Duodenal mucosa (tissue), 2 donors: ENCODE measurements at regions not wholly inside any gene's neighbourhood (a gene's known extent, or its start where the extent isn't known, plus 50 kb on each side); places are given as distances from the start of the nearest gene placed in this dataset.

Experiments used
- H3K27ac ChIP-seq: one replicate; pipeline ENCODE4 v1.7.0; 2013; ENCODE audit warnings: low read depth, low read length
- H3K27me3 ChIP-seq, 2 donors: one replicate each; pipeline ENCODE4 v1.7.0; 2013; ENCODE audit warnings: low read length in 2 of 2, control low read depth in 1 of 2; ENCODE audit not compliant: insufficient read depth in 2 of 2, control insufficient read depth in 1 of 2
- H3K36me3 ChIP-seq, 2 donors: one replicate each; pipeline ENCODE4 v1.7.0; 2013; ENCODE audit warnings: low read length in 2 of 2, control low read depth in 1 of 2; ENCODE audit not compliant: insufficient read depth in 2 of 2, control insufficient read depth in 1 of 2
- H3K4me1 ChIP-seq, 2 donors: one replicate each; pipeline ENCODE4 v1.7.0; 2013; ENCODE audit warnings: low read length in 2 of 2, control low read depth in 1 of 2; ENCODE audit not compliant: insufficient read depth in 2 of 2, control insufficient read depth in 1 of 2
- H3K4me3 ChIP-seq, 2 donors: one replicate each; pipeline ENCODE4 v1.7.0; 2013; ENCODE audit warnings: low read length in 2 of 2, low read depth in 1 of 2
- H3K9ac ChIP-seq, 2 donors: one replicate each; pipeline ENCODE4 v1.7.0; 2013; ENCODE audit warnings: low read length in 2 of 2, low read depth in 1 of 2
- H3K9me3 ChIP-seq, 2 donors: one replicate each; pipeline ENCODE4 v1.7.0; 2013; ENCODE audit warnings: low read length in 2 of 2, control low read depth in 1 of 2; ENCODE audit not compliant: control insufficient read depth in 1 of 2

DNA sequence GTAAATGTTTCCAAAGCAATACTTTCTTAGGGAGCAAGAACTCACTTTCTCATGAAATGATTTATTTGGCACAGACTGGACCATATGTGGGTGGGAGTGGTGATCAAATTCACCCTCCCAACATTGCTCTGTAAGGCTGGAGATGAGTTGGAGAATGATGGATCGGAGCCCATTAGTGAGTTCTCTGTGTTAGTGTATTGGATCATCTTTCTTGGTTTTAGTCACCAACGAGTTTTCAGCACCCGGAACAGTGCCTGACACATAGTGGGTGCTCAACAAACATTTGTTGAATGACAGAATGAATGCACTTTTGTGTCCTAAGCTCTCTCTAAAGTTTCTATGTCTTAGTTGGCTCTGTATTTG lies 104.5 kb upstream of the FAM20A start:
- Histone ChIP-seq H3K4me3 (no peak overlapping the region), H3K27ac (no peak overlapping the region)

DNA sequence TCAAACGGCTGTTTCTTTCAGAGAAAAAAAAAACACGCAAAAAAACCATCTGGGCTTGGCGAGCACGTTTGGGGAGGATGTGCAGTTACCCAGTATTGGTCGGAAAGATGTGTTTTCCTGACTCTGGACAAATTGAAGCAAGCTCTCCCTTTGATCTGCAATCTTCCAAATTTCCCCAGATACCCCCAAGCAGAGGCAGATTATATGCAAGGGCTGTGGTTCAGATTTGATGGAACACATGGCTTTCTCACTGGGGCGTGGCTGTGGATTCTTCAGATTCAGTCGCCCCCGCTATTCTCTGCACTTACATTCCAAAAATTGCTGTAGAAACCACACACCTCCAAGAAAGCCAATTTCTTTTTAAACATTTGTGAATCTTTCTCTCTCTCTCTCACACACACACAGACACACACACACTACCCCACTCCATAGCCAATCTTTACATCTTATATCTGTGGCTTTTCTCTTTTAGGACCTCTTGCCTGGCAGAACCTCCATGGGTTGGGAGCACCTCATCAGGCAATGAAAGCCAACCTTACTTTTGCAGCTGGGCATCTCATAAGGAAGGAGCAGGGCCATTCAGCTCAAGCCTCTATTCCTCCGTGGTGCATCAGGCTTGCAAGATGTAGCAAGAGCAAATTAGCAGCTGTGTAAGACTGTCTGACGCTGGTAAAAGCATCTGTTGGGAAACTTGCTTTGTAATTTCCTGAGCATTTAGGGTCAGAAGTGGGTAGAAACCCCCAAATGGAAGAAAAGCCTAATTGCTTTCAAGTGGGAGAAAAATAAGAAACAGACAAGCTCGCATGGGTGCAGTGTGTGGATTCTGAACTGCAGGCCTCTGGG lies 103.9 kb upstream of the FAM20A start:
- Histone ChIP-seq H3K4me1 (peaks cover 4 to 6% of the 10 kb centered on the region in 2 donors), H3K9ac (no peak overlapping the region), H3K27me3 (no peaks in the 10 kb centered on the region), H3K27ac (no peak overlapping the region), H3K36me3 (no peaks in the 10 kb centered on the region), H3K4me3 (no peak overlapping the region), H3K9me3 (no peaks in the 10 kb centered on the region)

More for the DNA sequence above, 104.5 kb upstream of the FAM20A start:
- H3K9me3 ChIP-seq = no peaks in the 10 kb centered on the region
- no peaks in the 10 kb centered on the region for H3K36me3 ChIP-seq
- H3K4me1 ChIP-seq = peaks cover 4 to 6% of the 10 kb centered on the region in 2 donors
- H3K9ac ChIP-seq = no peak overlapping the region
- no peaks in the 10 kb centered on the region for H3K27me3 ChIP-seq

- H3K27me3 ChIP-seq = no peaks in the 10 kb centered on the region
- H3K27ac ChIP-seq = no peak overlapping the region
- H3K36me3 ChIP-seq = no peaks in the 10 kb centered on the region
- H3K9ac ChIP-seq = no peak overlapping the region
- peaks cover 4 to 6% of the 10 kb centered on the region in 2 donors for H3K4me1 ChIP-seq
- H3K4me3 ChIP-seq = no peak overlapping the region
- H3K9me3 ChIP-seq = no peaks in the 10 kb centered on the region
These were observed 99.9 kb upstream of the FAM20A start for GRCh38 chr17:68701046-68701445.

- Histone ChIP-seq H3K9ac (no peak overlapping the region), H3K27me3 (no peaks in the 10 kb centered on the region), H3K36me3 (no peaks in the 10 kb centered on the region), H3K27ac (no peak overlapping the region), H3K9me3 (no peaks in the 10 kb centered on the region), H3K4me1 (peaks cover 4 to 6% of the 10 kb centered on the region in 2 donors), H3K4me3 (no peak overlapping the region)
These were observed 99.3 kb upstream of the FAM20A start for GRCh38 chr17:68700421-68700820.

DNA sequence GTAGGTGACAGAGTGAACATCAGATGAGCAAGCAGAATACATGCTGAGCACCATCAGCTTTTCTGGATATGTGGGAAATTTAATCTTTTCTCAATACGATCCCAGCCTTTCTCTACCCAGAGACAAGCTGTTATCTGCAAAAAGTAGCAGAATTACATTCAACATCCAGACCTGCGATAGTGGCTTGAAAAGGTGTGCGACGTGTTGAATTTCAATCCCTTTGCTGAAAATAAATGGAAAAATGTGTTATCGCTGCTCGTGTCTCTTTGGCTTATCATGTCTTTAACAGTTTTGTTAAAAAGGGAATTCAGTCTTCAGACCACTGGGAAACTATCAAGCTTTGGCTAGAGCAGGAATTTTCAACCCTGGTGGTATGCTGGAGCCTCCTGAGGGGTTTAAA lies 98.8 kb upstream of the FAM20A start:
- no peak overlapping the region for H3K27ac ChIP-seq
- H3K4me3 ChIP-seq = no peak overlapping the region
- H3K27me3 ChIP-seq = no peaks in the 10 kb centered on the region
- H3K36me3 ChIP-seq = no peaks in the 10 kb centered on the region
- H3K9me3 ChIP-seq = no peaks in the 10 kb centered on the region
- no peak overlapping the region for H3K9ac ChIP-seq
- peaks cover 4 to 6% of the 10 kb centered on the region in 2 donors for H3K4me1 ChIP-seq

- no peak overlapping the region for H3K27ac ChIP-seq
- no peaks in the 10 kb centered on the region for H3K9me3 ChIP-seq
- no peaks in the 10 kb centered on the region for H3K27me3 ChIP-seq
- no peak overlapping the region for H3K9ac ChIP-seq
- H3K4me1 ChIP-seq = peaks cover 4 to 6% of the 10 kb centered on the region in 2 donors
- H3K4me3 ChIP-seq = no peak overlapping the region
- no peaks in the 10 kb centered on the region for H3K36me3 ChIP-seq
These were observed 97.6 kb upstream of the FAM20A start for GRCh38 chr17:68698746-68699145.

GRCh38 chr17:68697850-68698361 lies 96.7 kb upstream of the FAM20A start:
- Histone ChIP-seq H3K4me3 (no peak overlapping the region), H3K9ac (no peak overlapping the region), H3K4me1 (peaks cover 4 to 6% of the 10 kb centered on the region in 2 donors), H3K36me3 (no peaks in the 10 kb centered on the region), H3K9me3 (no peaks in the 10 kb centered on the region), H3K27me3 (no peaks in the 10 kb centered on the region), H3K27ac (no peak overlapping the region)

GRCh38 chr17:68695659-68696058 lies 94.5 kb upstream of the FAM20A start:
- Histone ChIP-seq H3K27ac (no peak overlapping the region), H3K9ac (no peak overlapping the region), H3K4me3 (no peak overlapping the region), H3K27me3 (no peaks in the 10 kb centered on the region), H3K9me3 (no peaks in the 10 kb centered on the region), H3K4me1 (no peaks in the 10 kb centered on the region), H3K36me3 (no peaks in the 10 kb centered on the region)

DNA sequence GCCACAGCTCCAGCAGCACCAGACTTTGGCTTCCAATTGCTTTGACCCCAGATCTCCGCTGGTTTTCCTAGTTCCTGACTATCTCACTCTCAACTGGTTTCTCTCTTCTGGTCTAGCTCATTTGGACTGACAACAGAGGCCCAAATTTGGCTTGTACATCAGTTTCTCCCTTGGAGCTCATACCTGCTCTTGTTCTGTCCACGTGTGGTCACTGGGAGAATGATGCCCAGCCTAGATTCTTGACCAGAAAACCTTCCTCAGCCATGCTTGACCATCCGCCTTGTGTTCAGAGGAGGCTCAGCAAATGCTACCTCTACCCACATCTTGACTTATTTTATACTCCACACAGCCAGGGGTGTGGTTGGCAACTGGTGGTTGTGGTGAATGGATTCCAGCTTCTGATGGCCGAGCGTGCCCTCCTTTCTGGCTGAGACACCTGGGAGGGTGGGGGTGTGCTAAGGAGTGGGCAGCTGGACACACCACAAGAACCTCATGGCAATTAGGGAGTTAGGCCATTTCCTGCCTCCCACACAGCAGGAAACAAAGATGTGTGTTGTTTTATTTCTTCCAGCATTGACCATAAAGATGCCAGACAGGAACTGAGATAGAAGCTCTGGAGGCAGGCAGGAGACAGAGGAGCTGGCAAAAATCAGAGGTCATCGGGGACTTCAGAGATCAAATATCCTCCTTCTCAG lies 93.8 kb upstream of the FAM20A start:
- Histone ChIP-seq H3K4me1 (no peaks in the 10 kb centered on the region), H3K36me3 (no peaks in the 10 kb centered on the region), H3K9ac (no peak overlapping the region), H3K27ac (no peak overlapping the region), H3K4me3 (no peak overlapping the region), H3K27me3 (no peaks in the 10 kb centered on the region), H3K9me3 (no peaks in the 10 kb centered on the region)

DNA sequence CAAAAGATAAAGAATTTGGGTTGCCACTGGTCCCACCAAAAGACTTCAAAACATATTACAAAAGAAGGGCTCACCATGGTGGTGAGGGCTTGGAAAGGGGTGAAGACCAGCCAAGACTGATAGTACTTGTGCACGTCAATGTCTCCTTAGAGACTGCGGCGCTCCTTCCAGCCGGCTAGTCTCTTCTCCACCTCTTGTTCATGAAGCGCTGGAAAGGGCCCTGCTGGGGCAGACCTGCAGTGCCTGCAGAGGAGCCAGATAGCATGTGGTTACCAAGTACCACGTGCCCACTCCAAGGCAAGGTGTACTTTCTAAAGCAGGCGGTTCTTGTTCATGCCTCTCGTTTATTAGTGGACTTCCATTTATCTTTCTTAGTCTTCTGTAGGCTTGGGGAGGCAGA lies 92.7 kb upstream of the FAM20A start:
- Histone ChIP-seq H3K9me3 (no peaks in the 10 kb centered on the region), H3K4me1 (no peaks in the 10 kb centered on the region), H3K27me3 (no peaks in the 10 kb centered on the region), H3K36me3 (no peaks in the 10 kb centered on the region), H3K4me3 (no peak overlapping the region), H3K27ac (no peak overlapping the region), H3K9ac (no peak overlapping the region)
